Pulmonary artery endothelial cell (primary cell): ENCODE measurements at regions not wholly inside any gene's neighbourhood (a gene's known extent, or its start where the extent isn't known, plus 50 kb on each side); places are given as distances from the start of the nearest gene placed in this dataset.
A peak's percentile ranks its signal among the peaks of the same experiment; 100 is the strongest.

Experiments
- DNase-seq: peaks from one replicate; pipeline ENCODE4 v3.0.0-alpha.2; 2011; ENCODE audit warnings: low read depth, low spot score

DNA sequence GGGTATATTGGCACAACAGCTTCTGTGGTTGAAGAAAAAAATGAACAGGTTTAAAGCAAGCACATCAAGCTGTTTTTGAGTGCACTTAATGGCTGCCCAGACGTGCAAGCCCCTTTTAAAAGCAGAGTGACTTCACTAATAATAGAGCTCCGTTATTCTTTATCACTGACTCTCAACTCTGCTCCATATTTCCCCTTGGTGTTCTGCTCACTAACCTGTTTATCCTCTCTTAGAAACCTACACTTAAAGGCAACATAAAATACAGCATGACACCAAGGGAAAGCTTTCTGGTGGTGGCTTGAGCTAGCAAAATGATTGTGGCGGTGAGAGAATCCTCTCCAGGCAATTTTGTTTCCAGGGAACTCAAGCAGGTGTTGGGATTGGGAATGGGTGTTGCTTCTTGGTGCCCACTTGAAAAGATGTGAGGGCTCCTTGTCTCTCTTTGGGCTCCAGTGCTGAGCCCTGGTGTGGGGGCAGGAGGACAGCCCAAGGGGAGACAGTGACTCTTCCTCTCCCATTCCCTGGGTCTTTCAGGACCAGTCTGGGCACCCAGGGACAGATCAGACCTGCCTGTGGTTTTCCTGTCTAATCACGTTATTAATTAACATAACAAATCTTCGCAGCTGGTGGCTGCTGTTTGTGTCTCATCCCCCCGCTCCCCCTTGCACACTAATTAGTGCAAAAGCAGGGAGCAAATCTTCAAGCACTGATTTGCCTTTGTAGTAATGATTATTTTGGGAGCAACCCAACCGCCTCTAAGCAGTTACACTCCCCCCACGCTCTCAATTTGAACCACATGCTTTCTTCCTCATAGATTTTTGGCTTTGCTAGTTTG lies 289.4 kb upstream of the CXCR4 start:
- no peak for DNase-seq

DNA sequence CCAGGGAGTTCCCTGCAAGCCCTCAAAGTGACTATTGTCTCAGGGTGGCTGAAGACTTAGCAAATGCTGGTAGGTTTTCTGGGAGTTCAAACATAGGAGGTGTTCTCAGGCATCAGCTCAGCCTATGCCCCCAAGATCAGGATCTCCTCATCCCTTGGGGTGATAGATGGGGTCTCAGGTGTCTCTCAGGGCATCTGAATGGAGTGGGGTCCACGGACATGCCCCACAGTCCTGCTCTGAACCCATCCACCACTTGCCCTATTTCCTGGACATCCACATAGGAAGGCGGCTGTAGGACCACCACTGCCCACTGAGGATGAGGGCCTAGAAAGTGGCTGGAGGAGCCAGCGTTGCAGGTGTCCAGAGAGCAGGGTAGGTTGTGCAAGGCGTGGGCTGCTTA lies 287.0 kb upstream of the CXCR4 start:
- no peak for DNase-seq

DNA sequence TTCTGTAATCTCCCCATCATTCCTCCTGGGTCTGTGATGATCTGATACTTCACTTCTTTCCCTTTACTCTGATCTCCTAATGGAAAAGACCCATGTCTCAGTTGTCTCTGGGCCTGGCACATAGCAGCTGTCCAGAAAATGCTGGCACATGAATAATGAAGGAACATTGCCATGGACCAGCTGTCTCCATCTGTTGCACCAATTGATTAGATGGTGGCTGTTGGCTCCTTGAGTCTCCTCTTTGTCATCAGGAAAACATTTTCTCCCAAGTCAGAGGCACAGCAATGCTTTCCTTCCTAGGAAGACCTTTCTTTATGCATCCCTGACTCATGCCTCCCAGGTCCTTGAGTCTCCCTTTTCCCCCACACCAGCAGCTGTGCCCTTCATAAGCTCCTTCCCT lies 286.2 kb upstream of the CXCR4 start:
- DNase-seq: no peak

DNA sequence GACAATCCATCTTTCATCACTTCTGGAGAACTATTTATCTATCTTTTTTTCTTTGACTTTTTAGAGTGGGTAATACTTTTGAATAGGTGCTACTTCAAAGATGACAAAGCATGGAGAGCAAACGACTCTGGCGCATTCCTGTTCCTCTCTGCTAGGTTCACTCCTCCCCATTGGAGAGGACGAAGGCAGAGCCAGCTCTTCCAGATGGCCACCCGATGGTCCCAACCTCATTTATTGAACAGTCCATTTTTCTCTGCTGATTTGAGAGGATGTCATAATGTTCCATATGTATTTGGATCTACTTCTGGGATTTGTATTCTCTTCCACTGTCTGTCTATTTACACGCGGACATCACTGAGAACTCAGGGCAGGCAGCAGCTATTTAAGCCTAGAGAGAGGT lies 284.3 kb upstream of the CXCR4 start:
- no peak for DNase-seq

DNA sequence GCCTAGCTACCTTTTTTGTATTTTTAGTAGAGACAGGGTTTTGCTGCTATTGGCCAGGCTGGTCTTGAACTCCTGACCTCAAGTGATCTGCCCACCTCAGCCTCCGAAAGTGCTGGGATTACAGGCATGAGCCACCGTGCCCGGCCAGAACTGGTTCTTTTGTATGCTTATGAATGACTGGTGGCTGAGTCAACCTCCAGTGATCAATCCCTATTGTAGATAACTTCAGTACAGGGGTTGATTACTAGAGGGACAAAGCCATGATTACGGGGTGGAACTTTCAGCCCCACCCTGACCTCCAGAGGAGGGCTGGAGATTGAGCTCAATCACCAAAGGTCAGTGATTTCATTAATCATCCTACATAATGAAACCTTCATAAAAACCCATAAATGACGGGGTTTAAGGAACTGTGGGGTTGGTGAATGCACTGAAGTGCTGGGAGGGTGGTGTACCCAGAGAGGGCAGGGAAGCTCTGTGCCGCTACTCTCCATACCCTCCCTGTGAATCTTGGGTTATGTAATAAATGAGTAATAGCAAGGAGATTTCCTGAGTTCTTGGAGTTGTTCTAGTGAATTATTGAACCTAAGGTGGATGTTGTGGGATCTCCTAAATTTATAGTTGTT lies 281.8 kb upstream of the CXCR4 start:
- no peak for DNase-seq

DNA sequence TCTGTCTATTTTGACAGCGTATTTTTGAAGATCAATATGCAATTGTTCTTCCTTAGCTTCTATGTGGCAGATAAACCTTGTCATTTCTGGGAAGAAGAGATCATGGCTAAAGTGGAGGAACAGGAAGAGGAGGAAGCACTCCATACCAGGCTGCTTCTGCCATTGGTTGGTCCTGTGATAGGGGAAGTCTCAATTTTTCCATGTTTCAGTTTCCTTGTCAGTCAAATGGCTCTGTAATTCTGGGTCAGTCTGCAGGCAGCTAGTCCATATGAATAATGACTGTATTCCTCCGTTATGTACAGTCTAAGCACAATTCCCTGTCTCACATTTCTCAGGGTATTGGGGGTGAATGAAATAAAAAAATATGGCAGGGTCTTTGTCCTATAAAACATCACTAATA lies 277.6 kb upstream of the CXCR4 start:
- DNase-seq: no peak

DNA sequence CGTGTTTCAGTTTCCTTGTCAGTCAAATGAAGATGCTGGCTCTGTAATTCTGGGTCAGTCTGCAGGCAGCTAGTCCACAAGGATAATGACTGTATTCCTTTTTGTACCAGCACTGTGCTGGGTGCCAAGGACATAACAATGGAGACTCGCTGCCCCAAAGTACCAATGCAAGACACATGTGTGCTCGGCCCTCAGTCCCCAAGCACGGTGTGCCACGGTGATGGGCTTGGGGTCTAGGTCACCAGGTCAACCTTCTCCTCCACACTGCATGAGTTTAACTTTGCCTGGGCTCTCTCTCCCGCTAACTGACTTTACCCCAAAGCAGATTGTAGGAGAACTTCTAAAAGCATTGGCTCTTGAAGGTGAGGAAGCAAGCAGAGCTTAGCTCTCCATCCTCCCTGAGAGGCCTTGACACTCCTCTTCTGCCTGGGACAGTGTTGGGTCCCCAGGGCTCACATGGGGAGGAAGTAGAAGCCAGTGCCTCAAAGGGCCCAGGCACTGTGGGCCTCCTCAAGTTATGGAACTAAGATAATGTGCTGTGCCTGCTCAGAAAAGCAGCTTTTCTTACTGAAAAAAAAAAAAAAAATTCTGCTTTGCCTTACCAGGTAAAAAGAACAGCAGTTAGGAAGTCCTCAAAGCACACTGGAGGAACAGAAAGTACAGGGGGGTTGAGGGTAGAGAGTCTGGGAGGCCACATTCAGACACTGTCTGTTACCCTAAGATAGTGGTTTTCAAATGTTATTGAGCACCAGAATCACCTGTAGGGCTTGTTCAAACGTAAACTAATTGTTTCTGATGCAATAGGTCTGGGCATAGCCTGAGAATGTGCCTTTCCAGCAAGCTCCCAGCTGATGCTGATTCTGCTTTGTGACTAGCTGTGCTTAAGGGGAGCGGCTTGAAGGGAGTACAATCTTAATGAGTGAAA lies 276.4 kb upstream of the CXCR4 start:
- DNase-seq: no peak

DNA sequence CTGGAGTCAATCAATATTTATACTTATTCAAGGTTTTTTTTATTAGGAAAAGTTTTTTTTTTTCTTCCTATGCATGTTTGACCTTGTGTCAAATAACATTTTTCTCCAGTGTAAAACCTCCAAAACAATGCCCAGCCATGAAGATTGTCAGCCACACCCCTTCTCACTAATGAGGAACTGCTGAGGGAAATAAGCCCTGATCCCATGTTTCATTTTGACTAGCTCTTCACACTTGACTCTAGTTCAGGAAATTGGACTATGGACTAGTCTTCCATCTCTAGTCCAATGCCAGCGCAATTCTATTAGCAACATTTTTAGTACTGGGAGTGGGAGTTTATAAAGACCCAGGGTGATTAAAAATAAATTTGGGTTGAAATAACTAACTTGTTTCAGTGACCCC lies 275.6 kb upstream of the CXCR4 start:
- no peak for DNase-seq

DNA sequence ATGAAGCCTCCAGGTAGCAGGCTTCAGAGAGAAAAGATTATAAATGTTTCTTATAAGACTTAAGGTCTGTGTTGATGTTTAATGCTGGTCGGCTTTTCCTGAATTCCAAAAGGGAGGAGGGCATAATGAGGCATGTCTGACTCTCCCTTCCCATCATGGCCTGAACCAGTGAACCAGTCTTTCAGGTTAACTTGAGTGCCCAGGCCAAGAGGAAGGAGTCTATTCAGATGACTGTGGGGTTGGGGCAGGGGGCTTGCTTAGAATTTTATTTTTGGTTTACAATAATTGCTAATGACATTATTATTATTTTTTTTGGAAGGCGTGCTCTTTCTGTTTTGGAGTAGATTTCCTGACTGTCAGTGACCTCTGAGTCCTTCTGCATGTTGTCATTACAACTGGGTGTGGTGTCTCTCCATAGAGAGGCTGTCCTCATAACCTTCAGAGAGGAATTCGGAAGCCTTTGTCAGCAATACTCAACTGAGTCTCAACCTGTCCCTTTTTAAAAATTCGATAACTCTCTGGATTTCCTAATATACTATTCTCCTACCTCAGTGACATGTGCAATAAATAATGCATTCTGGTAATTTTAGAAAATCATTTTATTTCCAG lies 275.1 kb upstream of the CXCR4 start:
- no peak for DNase-seq

DNA sequence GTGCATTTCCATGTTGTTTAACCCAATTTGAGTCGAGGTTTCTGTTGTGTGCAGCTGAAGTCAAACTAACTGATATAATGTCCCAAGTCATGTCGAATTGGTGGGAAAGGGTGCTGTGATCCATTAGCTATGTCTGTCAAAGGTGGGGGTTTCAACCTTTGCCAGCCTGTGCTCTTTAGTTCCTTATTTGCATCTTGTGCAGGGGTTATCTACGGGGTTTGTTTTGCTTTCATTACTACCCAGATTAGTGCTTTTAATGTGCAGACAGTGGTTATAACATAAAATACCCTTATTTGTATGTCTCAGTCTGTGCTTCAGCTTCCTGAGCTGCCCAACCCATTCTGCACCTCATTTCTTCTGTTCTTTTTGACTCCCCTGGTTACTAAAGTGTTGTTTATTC lies 271.9 kb upstream of the CXCR4 start:
- DNase-seq: no peak

DNA sequence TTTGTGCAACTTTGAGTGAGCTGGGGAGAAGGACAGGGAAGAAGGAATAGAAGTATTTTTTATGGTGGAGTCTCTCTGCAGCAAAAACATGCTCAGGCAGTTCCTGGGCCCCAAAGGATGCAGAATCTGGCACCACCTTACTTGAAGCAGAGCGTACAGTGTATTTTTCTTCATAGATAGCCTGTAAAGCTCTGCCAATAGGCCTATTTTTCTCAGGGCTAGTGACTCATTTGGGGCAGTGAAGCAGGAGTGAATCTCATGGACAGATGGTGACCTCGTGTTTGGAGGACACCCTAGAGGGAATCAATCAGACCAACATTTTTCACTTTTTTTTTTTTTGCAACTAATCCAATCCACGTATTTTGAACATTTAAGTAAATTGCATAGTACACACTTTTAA lies 268.1 kb upstream of the CXCR4 start:
- DNase-seq: no peak

DNA sequence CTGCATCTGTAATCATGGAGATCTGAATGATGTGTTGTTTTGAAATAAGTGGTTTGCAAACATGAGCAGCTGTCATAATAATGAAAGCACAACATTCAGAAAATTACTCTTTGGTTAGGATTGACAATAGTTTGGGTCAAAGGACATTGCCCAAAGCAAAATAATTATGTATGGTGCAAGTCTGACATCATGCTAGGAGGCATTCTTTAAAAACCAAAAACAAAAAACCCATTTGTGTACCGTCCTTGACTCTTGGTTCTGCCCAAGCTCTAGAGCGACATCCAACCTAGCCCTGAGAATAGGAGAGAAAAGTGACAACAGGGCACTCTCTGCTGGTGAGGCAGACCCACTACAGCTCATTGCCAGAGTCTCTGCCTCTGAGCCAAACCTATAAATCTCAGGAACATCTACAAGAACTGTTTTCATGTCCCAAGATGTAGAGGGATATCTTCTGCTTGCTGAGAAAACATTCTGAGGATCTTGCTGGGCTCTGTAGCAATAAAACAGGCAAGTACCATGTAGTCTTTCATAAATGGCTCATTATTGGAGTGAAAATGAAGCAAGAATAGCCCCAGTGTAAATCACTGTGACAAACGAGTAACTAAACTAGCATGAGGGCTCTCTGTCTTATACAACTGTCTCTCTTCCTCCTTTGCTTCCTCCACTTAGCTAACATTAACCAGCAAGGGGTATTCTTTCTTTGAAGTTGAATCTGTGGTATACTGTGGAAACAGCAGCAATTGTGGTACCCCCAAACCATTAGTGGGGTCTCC lies 266.8 kb upstream of the CXCR4 start:
- DNase-seq: no peak

DNA sequence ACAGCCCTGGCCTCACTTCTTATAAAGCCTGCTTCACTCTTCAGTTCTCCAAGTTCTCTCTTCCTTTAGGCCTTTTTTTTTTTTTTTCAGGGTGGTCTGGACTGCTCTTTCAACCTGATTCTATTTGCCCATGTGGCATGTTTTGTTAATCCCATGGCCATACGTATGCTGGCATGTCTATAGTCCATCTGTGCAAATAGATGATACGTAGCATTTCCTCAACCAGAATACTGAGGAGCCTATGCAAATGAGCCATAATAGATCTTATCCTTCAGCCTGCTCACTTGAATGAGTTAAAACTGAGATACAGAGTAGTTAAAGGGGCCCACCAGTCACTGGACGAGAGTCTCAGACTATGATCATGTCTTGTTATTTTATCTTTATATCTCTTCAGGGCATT lies 265.2 kb upstream of the CXCR4 start:
- no peak for DNase-seq

DNA sequence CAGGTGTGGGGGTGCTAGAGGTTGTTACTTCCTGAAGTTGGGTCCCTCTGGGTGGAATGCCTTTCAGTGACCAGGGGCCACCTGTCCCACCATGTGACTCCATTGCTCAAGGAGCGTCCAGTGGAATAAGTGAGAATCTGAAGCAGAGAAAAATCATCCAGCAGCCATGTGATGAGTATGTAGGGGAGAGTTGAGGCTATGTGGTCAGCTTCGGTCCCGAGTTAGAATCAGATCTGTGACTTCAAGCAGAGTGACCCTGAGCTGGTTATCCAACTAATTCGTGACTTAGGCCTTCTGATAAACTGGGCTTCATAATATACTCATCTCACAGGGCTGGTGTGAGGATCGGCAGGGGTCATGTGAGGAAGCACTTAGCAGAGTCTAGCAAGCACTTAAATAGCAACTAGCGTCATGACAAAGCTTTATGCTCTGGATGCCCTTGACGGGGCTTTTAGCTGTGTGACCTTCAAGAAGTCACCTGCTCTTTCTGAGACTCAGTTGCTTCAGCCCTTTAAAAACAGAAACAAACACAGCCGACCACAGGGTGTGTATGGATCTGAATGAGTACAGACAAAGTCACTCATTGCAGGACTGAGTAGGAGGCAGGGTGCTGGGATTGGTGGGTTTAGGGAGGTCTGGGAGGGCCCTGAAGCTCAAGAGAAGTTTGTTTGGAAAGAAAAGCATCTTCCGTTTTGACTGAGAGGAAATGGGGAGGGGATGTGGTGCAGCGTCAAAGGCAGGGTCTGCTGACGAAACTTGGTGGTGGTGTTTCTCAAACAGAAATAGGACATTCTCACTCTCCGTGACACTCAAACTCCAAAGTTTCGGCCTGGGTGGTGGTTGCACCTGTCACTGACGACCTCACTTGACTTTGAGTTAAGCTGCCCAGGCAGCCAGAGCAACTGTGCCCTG lies 264.0 kb upstream of the CXCR4 start:
- DNase-seq: no peak

DNA sequence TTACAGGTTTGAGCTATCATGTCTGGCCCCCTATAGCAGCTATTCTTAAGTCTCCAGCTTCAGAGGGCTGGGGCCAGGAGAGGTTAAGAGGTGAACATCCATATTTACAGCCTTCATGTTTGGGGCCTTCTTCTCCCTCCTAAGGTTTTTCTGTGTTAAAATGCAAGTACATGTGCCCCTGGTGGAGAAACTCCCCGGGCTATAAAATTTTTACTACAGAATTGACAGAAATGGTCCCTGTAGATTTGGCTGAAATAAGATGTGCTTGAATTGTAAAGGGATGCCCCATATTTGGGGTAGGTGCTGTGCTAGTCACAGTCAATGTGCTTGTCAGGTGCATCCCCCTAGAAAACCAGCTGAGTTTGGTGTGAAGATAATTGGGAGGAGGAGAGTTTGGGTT lies 263.3 kb upstream of the CXCR4 start:
- no peak for DNase-seq

DNA sequence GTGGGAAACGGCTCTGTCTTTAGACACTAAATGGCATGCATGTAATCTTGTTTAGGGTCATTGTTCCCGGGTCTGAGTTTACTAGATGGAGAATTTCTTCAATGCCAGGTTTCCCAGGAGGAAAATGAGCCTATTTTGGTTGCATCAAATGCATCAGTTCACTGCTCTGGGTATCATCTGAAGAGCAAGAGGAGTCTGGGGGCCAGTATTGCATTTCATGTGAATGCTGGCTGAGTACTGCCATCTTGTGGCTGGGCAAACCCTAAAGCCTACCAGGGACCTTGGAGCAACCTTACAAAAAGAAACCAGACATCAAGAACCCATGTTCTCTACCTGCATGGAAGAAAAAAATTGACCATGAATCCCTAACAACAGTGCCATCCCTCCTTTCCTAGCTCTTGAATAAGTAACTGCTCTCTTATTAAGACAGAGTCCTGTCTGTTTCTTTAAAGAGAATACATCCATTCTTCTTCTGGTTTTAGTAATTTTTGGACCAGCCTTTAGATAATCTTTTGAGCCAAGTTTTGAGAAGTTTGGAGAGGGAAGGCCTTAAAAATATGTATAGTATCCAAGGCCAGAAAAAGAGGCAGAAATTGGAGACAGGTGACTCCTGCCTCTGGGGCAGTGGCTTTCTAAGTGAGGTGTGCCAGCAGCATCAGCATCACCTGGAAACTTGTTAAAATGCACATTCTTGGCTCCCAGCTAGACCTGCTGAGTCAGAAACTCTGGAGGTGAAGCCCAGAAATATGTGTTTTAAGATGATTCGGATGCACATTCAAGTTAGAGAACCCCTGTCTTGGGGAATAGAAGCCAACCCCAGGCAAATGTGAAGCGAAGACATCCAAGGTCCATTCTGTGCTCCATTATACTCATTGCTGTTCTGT lies 261.0 kb upstream of the CXCR4 start:
- DNase-seq: peak; percentile 17

DNA sequence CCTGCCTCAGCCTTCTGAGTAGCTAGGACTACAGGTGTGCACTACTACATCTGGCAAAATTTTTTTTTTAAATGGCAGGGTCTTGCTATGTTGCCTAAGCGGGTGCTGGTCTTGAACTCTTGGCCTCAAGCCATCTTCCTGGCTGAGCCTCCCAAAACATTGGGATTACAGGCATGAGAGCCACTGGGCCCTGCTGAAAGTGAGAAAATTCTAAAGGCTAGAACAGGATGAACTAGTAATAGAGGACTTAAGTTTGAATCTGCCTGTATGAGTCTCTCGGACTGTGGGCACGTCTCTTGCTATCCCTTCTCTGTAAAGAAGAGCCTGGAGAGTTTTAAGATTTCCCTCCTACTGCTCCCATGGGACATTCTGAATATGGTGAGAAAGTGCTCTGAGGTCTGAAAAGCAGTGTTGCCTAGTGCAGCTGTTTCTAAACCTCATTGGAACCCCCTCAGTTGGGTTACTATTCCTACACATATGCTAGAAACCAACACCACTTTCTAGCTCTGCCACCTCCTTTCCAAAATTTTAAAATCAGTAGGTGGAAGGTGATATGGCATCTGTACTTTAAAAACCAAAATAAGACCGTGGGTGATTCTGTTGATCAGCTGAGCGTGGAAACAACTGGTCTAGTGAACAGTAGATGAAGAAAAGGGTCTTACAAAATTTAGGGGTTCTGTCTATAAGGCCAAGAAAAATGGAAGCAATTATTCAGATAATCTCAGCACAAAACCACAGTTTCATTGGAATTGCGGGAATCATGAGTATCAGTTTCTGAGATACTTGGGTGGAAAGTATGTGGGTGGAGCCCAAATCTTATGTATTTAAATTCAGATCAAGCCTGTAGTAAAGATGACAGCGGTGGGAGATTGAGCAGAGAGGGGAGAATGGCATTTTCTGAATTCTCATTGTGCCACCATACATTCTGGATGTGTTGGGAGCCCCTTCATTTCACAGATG lies 259.8 kb upstream of the CXCR4 start:
- DNase-seq: no peak

DNA sequence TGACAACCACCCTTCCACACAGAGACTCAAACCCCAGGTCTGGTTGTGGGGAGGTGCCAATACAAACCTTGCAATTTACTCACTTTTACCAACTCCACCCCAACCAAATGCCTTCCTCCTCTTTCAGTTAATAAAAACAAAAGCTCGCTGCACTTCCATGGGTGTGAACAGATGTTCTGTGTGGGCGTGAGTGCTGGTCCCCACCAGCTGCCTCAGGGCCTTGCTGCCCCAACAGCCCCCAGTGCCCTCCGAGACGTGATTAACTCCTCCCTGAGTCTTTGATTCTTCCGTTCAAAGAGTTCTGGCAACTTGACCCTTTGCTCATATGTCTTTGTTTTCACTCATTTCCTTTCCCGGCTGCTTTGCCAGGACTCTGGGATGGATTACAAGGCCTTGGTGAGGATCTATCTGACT lies 258.9 kb upstream of the CXCR4 start:
- DNase-seq: peak; percentile 60
